Muscle of leg (tissue), 3 donors: ENCODE measurements at regions not wholly inside any gene's neighbourhood (a gene's known extent, or its start where the extent isn't known, plus 50 kb on each side); places are given as distances from the start of the nearest gene placed in this dataset.
"Not testable (repeated sequence)": the region's sequence is repeated elsewhere in the genome, so short reads cannot be mapped to it uniquely, and the experiment has no call there.

Experiments used
- DNase-seq: peaks from one replicate; pipeline ENCODE4 v3.0.0; 2013
- H3K27ac ChIP-seq: one replicate; pipeline ENCODE4 v1.5.1; 2013; ENCODE audit warnings: mild to moderate bottlenecking, low read length, control low read depth
- H3K27me3 ChIP-seq: one replicate; pipeline ENCODE4 v1.6.1; 2013; ENCODE audit warnings: low read length; ENCODE audit not compliant: control insufficient read depth, insufficient read depth
- H3K36me3 ChIP-seq: one replicate; pipeline ENCODE4 v1.6.1; 2013; ENCODE audit warnings: low read length; ENCODE audit not compliant: control insufficient read depth, insufficient read depth
- H3K4me1 ChIP-seq: one replicate; pipeline ENCODE4 v1.6.1; 2013; ENCODE audit warnings: low read length; ENCODE audit not compliant: control insufficient read depth, insufficient read depth
- H3K4me3 ChIP-seq: one replicate; pipeline ENCODE4 v1.5.1; 2013; ENCODE audit warnings: low read length, control low read depth
- H3K9me3 ChIP-seq: replicated peaks from 2 replicates; pipeline ENCODE4 v1.6.1; 2013; ENCODE audit warnings: low read depth, low read length; ENCODE audit not compliant: control insufficient read depth
- WGBS: methylation state at CpG from one replicate; pipeline ENCODE4 v1.1.5; 2013; ENCODE audit warnings: missing lambda C conversion rate; ENCODE audit not compliant: insufficient coverage; 5-methylcytosine and 5-hydroxymethylcytosine counted together

DNA sequence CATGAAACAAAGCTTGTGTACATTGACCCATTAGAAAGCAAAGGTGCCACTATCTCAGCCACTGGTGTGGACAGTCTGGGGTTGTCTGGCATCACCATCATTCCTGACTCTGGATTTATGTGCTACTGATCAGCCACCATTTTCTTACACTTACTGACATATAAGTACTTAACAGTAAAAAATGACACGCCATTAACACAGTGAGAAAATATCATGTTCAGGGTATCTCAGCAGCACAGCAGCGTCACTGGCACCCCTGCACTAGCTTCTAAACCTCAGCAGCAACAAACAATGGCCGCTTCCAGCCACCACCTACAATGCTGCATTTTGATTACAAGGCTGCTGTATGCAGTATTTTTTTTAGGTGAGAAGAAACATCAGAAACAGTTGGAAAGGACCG, 253.4 kb upstream of the HDAC4 start:
- Histone ChIP-seq H3K27me3 (peaks cover 3% of the 10 kb centered on the region), H3K4me3 (no peak overlapping the region), H3K27ac (no peak overlapping the region), H3K4me1 (no peaks in the 10 kb centered on the region), H3K9me3 (no peaks in the 10 kb centered on the region), H3K36me3 (no peaks in the 10 kb centered on the region)
- no peak for DNase-seq
- WGBS = 14% methylated on average over 1 of the region's 4 CpGs

DNA sequence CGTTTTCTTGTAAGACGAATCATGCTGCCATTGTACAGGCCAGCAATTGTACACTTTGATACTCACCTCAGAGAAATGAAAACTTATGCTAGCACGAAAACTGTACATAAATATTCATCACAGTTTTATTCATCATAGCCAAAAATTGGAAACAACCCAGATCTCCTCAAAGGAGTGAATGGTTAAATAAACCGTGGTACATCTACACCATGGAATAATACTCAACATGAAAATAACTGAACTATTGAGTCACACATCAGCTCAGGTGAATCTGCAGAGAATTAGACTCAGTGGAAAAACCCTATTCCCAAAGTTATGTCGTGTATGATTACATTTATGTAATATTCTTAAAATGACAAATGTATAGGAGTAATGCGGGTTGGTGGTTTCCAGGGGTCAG, 251.0 kb upstream of the HDAC4 start:
- Histone ChIP-seq H3K27ac (no peak overlapping the region), H3K36me3 (no peaks in the 10 kb centered on the region), H3K9me3 (no peaks in the 10 kb centered on the region), H3K4me1 (no peaks in the 10 kb centered on the region), H3K27me3 (peaks cover 3% of the 10 kb centered on the region), H3K4me3 (no peak overlapping the region)
- WGBS = no CpG with 5 or more reads among the region's 6 CpGs
- DNase-seq = no peak

DNA sequence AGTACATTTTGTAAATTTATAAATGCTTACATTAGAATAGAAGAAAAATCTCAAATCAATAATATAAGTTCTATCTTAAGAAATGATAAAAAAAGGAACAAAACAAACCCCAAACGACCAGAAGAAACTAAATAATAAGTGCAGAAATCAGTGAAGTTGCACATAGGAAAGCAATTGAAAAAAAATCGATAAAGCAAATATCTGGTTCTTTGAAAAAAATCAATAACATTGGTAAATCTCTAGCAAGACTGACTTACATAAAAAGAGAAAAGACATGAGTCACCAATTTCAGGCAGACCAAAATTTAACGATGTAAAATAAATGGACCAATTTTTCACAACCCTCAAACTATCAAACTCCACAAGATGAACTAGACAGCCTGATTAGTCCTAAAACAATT, 249.9 kb upstream of the HDAC4 start:
- peaks cover 7% of the 10 kb centered on the region for H3K27me3 ChIP-seq
- no peak overlapping the region for H3K4me3 ChIP-seq
- no peak overlapping the region for H3K27ac ChIP-seq
- H3K9me3 ChIP-seq = no peaks in the 10 kb centered on the region
- no peaks in the 10 kb centered on the region for H3K4me1 ChIP-seq
- WGBS = no CpG with 5 or more reads among the region's 3 CpGs
- no peak for DNase-seq
- no peaks in the 10 kb centered on the region for H3K36me3 ChIP-seq

DNA sequence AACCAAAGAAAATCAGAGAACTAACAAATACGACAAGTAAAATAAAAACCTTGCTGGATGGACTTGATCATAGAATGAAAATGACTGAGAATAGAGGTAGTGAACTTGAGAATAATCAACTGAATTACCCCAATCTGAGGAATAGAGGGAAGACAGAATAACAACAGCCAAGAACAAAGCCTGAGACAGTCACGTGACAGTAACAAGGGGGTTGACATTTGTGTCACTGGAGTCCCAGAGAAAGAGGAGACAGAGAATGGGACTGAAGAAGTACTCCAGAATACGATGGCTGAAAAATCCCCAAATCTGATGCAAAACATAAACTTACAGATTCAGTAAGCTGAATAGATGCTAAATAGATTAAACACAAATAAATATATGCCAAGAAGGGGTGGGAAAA, 248.5 kb upstream of the HDAC4 start:
- Histone ChIP-seq H3K9me3 (no peaks in the 10 kb centered on the region), H3K4me1 (no peaks in the 10 kb centered on the region), H3K4me3 (no peak overlapping the region), H3K27ac (no peak overlapping the region), H3K27me3 (peaks cover 7% of the 10 kb centered on the region), H3K36me3 (no peaks in the 10 kb centered on the region)
- WGBS = no CpG with 5 or more reads among the region's 3 CpGs
- DNase-seq = no peak

DNA sequence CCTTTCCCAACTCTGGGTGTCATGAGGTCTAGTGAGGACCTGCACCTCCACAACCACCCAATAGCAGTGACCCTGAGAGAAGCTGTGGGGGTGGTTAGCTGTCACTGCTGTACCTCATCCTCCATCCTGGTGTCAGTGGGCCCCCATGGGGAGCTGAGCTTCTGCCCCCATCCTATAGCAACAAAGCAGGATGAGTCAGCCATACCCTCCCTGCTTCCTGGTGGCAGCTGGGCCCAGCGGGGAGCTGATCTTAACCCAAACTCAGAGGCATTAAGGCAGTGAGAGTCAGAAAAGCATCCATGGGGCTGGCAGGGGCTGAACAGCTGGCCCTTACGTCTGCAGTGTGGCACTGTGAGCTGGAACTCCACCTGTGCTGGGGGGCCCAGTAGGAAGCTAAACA, 247.8 kb upstream of the HDAC4 start:
- no peak for DNase-seq
- Histone ChIP-seq H3K27me3 (peaks cover 7% of the 10 kb centered on the region), H3K4me3 (no peak overlapping the region), H3K9me3 (no peaks in the 10 kb centered on the region), H3K4me1 (no peaks in the 10 kb centered on the region), H3K27ac (no peak overlapping the region), H3K36me3 (no peaks in the 10 kb centered on the region)
- WGBS = 100% methylated on average over 1 of the region's 2 CpGs

DNA sequence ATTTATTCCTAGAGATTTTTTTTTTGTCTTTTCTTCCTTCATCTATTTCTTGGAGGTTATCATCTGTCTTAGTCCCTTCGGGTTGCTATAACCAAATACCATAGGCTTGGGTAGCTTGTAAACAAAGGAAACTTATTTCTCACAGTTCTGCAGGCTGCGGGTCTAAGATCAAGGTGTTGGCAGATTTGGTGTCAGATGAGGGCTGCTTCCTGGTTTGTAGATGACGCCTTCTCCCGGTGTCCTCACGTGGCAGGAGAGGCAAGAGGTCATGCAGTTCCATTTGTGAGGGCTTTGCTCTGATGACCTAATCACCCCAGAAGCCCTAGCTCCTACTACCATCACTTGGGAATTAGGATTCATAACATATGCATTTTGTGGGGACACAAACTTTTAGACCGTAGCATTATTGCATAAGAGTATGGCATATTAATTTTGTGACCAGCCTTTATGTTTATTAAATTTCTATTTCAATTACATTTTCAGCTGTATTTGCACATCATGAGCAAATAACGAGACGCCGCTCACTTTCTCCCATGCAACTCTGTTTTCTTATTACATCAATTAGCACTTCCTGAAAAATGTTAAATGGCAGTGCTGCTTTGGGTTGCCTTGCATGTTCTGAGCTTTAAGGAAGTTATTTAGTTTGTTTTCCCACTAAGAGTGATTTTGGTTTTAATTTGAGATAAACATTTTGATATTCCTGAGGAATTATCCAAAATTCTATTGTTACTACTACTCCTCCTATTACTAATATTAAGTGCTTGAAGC, 246.4 kb upstream of the HDAC4 start:
- no peaks in the 10 kb centered on the region for H3K9me3 ChIP-seq
- peaks cover 7% of the 10 kb centered on the region for H3K27me3 ChIP-seq
- no peaks in the 10 kb centered on the region for H3K36me3 ChIP-seq
- H3K4me1 ChIP-seq = no peaks in the 10 kb centered on the region
- H3K4me3 ChIP-seq = no peak overlapping the region
- no peak overlapping the region for H3K27ac ChIP-seq
- DNase-seq = no peak
- WGBS = 12% methylated on average over 3 of the region's 9 CpGs

DNA sequence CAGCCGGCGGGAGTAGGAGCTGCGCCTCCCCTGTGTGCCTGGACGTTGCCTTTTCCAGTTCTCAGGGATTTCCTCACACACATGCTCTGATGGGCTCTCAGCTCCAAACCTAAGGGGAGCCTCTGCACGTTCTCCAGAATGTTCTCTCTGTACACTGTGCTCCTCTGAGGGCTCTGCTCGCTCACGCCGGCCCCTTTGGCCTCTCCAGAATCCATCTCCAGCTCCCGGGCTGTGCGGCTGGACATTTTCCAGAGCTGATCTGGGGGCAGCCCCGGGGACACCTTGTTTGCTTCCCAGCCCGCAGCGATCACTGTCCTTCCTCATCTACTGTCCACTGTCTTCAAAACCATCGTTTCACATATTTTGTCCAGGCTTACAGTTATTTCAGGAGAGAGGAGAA, 245.4 kb upstream of the HDAC4 start:
- H3K36me3 ChIP-seq = no peaks in the 10 kb centered on the region
- no peaks in the 10 kb centered on the region for H3K9me3 ChIP-seq
- peaks cover 7% of the 10 kb centered on the region for H3K27me3 ChIP-seq
- WGBS = 66% methylated on average over 11 of the region's 14 CpGs
- no peak overlapping the region for H3K27ac ChIP-seq
- H3K4me3 ChIP-seq = no peak overlapping the region
- DNase-seq = no peak
- H3K4me1 ChIP-seq = no peaks in the 10 kb centered on the region

DNA sequence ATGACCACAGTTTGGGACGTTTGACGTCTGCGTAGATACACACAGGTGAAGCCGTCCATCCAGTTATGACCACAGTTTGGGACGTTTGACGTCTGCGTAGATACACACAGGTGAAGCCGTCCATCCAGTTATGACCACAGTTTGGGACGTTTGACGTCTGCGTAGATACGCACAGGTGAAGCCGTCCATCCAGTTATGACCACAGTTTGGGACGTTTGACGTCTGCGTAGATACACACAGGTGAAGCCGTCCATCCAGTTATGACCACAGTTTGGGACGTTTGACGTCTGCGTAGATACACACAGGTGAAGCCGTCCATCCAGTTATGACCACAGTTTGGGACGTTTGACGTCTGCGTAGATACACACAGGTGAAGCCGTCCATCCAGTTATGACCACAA, 243.8 kb upstream of the HDAC4 start:
- not testable (repeated sequence) for H3K36me3 ChIP-seq
- WGBS = 74% methylated on average over 4 of the region's 25 CpGs

DNA sequence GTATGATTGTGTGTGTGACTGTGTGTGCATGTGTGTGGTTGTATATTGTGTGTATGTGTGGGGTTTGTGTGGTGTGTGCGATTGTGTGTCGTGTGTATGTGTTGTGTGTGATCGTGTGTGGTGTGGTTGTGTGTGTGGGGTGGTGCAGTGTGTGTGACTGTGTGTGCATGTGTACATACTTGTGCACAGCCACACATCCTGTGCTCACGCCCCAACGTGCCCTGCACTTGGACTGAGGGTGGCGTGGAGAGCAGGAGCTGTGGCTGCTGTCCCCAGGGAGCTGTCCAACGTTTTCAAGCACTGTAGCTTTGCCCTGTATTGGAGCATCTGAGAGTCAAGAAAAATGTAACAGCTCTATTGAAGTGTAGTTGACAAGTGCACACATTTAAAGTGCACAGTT, 243.2 kb upstream of the HDAC4 start:
- no peaks in the 10 kb centered on the region for H3K4me1 ChIP-seq
- H3K4me3 ChIP-seq = no peak overlapping the region
- peaks cover 7% of the 10 kb centered on the region for H3K27me3 ChIP-seq
- no peaks in the 10 kb centered on the region for H3K9me3 ChIP-seq
- H3K36me3 ChIP-seq = no peaks in the 10 kb centered on the region
- no peak overlapping the region for H3K27ac ChIP-seq
- peak; percentile 31 for DNase-seq
- WGBS = 71% methylated on average over 4 of the region's 7 CpGs

More for the DNA sequence above, 243.8 kb upstream of the HDAC4 start:
- H3K9me3 ChIP-seq, DNase-seq, H3K27ac ChIP-seq, H3K27me3 ChIP-seq, H3K4me3 ChIP-seq, H3K4me1 ChIP-seq: not testable (repeated sequence)

DNA sequence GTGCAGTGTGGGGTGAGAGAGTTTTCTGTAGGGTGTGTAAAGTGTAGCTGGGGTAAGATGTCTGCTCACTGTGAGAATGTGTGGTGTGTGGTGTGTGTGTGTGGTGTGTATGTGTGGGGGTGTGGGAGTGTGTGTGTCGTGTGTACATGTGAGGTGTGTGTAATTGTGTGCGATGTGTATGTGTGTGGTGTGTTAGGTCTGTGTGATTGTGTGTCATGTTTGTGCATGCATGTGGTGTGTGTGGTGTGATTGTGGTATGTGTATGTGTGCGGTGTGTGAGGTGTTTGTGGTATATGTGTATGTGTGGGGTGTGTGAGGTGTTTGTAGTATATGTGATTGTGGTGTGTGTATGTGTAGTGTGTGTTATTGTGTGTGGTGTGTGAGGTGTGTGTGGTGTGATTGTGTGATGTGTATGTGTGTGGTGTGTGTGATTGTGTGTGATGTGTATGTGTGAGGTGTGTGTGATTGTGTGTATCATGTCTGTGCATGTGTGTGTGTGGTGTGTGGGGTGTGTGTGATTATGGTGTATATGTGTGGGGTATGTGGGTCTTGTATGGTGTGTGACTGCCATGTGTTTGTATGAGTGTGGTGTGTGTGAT, 241.7 kb upstream of the HDAC4 start:
- Histone ChIP-seq H3K4me1 (no peaks in the 10 kb centered on the region), H3K36me3 (no peaks in the 10 kb centered on the region), H3K4me3 (no peak overlapping the region), H3K9me3 (no peaks in the 10 kb centered on the region), H3K27me3 (peaks cover 5% of the 10 kb centered on the region), H3K27ac (no peak overlapping the region)
- 88% methylated on average over 3 of the region's 3 CpGs for WGBS
- DNase-seq = no peak
